ENCODE measurements at regions not wholly inside any gene's neighbourhood (a gene's known extent, or its start where the extent isn't known, plus 50 kb on each side); places are given as distances from the start of the nearest gene placed in this dataset.

DNA sequence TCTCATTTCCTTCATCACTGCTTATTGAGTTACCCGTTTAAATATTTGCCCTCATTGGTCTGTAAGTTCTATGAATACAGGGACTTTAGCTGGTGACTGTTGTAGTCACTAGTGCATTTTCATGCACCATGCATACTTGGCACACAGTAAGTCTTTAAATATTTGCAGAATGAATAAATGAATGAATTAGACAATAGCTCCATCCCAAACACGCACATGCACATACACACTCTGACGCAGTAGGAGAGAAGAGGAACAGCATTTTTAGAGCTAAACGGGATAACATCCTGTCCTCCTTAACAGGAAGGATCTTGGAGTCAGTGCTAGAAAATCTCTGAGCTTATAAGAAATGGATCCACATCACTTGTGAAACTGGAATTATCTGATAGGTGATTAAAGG is 447.7 kb downstream of the KIF4B start:
- intact Hi-C loops (cut with DNase I): no loop called here
- TF ChIP-seq, protein P1, sequence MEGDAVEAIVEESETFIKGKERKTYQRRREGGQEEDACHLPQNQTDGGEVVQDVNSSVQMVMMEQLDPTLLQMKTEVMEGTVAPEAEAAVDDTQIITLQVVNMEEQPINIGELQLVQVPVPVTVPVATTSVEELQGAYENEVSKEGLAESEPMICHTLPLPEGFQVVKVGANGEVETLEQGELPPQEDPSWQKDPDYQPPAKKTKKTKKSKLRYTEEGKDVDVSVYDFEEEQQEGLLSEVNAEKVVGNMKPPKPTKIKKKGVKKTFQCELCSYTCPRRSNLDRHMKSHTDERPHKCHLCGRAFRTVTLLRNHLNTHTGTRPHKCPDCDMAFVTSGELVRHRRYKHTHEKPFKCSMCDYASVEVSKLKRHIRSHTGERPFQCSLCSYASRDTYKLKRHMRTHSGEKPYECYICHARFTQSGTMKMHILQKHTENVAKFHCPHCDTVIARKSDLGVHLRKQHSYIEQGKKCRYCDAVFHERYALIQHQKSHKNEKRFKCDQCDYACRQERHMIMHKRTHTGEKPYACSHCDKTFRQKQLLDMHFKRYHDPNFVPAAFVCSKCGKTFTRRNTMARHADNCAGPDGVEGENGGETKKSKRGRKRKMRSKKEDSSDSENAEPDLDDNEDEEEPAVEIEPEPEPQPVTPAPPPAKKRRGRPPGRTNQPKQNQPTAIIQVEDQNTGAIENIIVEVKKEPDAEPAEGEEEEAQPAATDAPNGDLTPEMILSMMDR (IDR thresholded peaks at IDR 0.05; ENCODE audit: borderline replicate concordance, extremely low read depth, insufficient read depth): no peak
- Histone ChIP-seq H3K36me3 (ENCODE audit: control insufficient read depth in 2 of 3, insufficient read depth in 3 of 3, low read length in 3 of 3) (no peaks in the 10 kb centered on the region), H3K4me1 (ENCODE audit: control insufficient read depth in 2 of 3, insufficient read depth in 2 of 3, low read depth in 1 of 3, low read length in 3 of 3) (peaks cover 0 to 6% (median 0%) of the 10 kb centered on the region in 3 donors), H3K27me3 (ENCODE audit: control insufficient read depth, insufficient read depth, low read length) (no peaks in the 10 kb centered on the region), H3K9ac (ENCODE audit: low read length in 3 of 3) (no peak overlapping the region), H3K9me3 (ENCODE audit: control insufficient read depth in 2 of 3, insufficient read depth in 1 of 3, low read length in 3 of 3) (no peaks in the 10 kb centered on the region), H3K27ac (ENCODE audit: low read depth in 2 of 2, low read length in 2 of 2) (no peak overlapping the region), H3K4me3 (ENCODE audit: low read length in 3 of 3) (no peak overlapping the region)
- no peak for FAIRE-seq
- no peak for DNase-seq

DNA sequence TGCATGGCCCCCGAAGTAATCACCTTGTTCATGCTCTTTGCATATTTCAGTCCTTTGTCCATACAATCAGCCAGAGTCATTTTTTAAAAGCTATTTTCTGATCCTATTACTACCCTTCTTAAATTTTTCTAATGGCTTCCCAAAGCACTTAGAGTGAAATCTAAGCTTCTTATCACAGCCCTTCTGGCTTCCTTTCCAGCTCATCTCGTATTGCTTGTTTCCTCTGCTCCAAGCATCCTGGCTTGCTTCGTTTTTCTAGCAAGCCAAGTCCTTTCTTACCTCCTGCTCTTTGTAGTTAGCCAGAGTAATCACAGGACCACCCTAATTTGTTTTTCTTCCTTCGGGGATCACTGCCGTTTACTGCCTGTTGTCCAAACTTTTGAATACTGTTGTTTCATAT is 453.3 kb downstream of the KIF4B start:
- intact Hi-C loops (cut with DNase I): no loop called here
- no peak for FAIRE-seq
- no peaks in the 10 kb centered on the region for H3K27me3 ChIP-seq (ENCODE audit: control insufficient read depth, insufficient read depth, low read length)
- H3K4me3 ChIP-seq (ENCODE audit: low read length in 3 of 3): no peak overlapping the region
- H3K9ac ChIP-seq (ENCODE audit: low read length in 3 of 3): no peak overlapping the region
- no peaks in the 10 kb centered on the region for H3K9me3 ChIP-seq (ENCODE audit: control insufficient read depth in 2 of 3, insufficient read depth in 1 of 3, low read length in 3 of 3)
- no peak for DNase-seq
- no peaks in the 10 kb centered on the region for H3K36me3 ChIP-seq (ENCODE audit: control insufficient read depth in 2 of 3, insufficient read depth in 3 of 3, low read length in 3 of 3)
- TF ChIP-seq, protein P1 (IDR thresholded peaks at IDR 0.05; ENCODE audit: borderline replicate concordance, extremely low read depth, insufficient read depth): no peak
- H3K4me1 ChIP-seq (ENCODE audit: control insufficient read depth in 2 of 3, insufficient read depth in 2 of 3, low read depth in 1 of 3, low read length in 3 of 3): no peaks in the 10 kb centered on the region
- no peak overlapping the region for H3K27ac ChIP-seq (ENCODE audit: low read depth in 2 of 2, low read length in 2 of 2)

GRCh38 chr5:155471027-155471426 is 457.5 kb downstream of the KIF4B start:
- no peaks in the 10 kb centered on the region for H3K9me3 ChIP-seq (ENCODE audit: control insufficient read depth in 2 of 3, insufficient read depth in 1 of 3, low read length in 3 of 3)
- no peaks in the 10 kb centered on the region for H3K27me3 ChIP-seq (ENCODE audit: control insufficient read depth, insufficient read depth, low read length)
- no peaks in the 10 kb centered on the region for H3K36me3 ChIP-seq (ENCODE audit: control insufficient read depth in 2 of 3, insufficient read depth in 3 of 3, low read length in 3 of 3)
- TF ChIP-seq, protein P1 (IDR thresholded peaks at IDR 0.05; ENCODE audit: borderline replicate concordance, extremely low read depth, insufficient read depth): no peak
- FAIRE-seq (no peak), DNase-seq (no peak)
- no peak overlapping the region for H3K9ac ChIP-seq (ENCODE audit: low read length in 3 of 3)
- no peak overlapping the region for H3K27ac ChIP-seq (ENCODE audit: low read depth in 2 of 2, low read length in 2 of 2)
- intact Hi-C loops (cut with DNase I): no loop called here
- H3K4me1 ChIP-seq (ENCODE audit: control insufficient read depth in 2 of 3, insufficient read depth in 2 of 3, low read depth in 1 of 3, low read length in 3 of 3): no peaks in the 10 kb centered on the region
- no peak overlapping the region for H3K4me3 ChIP-seq (ENCODE audit: low read length in 3 of 3)

- H3K27ac ChIP-seq (ENCODE audit: low read depth in 2 of 2, low read length in 2 of 2): no peak overlapping the region
- intact Hi-C loops (cut with DNase I): no loop called here
- TF ChIP-seq, protein P1 (IDR thresholded peaks at IDR 0.05; ENCODE audit: borderline replicate concordance, extremely low read depth, insufficient read depth): no peak
- H3K9me3 ChIP-seq (ENCODE audit: control insufficient read depth in 2 of 3, insufficient read depth in 1 of 3, low read length in 3 of 3): no peaks in the 10 kb centered on the region
- no peak for FAIRE-seq
- H3K4me1 ChIP-seq (ENCODE audit: control insufficient read depth in 2 of 3, insufficient read depth in 2 of 3, low read depth in 1 of 3, low read length in 3 of 3): no peaks in the 10 kb centered on the region
- H3K9ac ChIP-seq (ENCODE audit: low read length in 3 of 3): no peak overlapping the region
- H3K4me3 ChIP-seq (ENCODE audit: low read length in 3 of 3): no peak overlapping the region
- H3K27me3 ChIP-seq (ENCODE audit: control insufficient read depth, insufficient read depth, low read length): no peaks in the 10 kb centered on the region
- H3K36me3 ChIP-seq (ENCODE audit: control insufficient read depth in 2 of 3, insufficient read depth in 3 of 3, low read length in 3 of 3): no peaks in the 10 kb centered on the region
- DNase-seq: no peak
Observed at GRCh38 chr5:155472780-155473179, 459.2 kb downstream of the KIF4B start.

All from kidney (tissue), 13 donors.